Cerebellar nuclear complex (tissue), 1 donor: ENCODE measurements at regions not wholly inside any gene's neighbourhood (a gene's known extent, or its start where the extent isn't known, plus 50 kb on each side); places are given as distances from the start of the nearest gene placed in this dataset.
"Not testable (repeated sequence)": the region's sequence is repeated elsewhere in the genome, so short reads cannot be mapped to it uniquely, and the experiment has no call there.

Source experiments
- DNase-seq, 2 experiments: peaks; one replicate each; lab custom pipeline; 2025; lab: John Stamatoyannopoulos, UW

DNA sequence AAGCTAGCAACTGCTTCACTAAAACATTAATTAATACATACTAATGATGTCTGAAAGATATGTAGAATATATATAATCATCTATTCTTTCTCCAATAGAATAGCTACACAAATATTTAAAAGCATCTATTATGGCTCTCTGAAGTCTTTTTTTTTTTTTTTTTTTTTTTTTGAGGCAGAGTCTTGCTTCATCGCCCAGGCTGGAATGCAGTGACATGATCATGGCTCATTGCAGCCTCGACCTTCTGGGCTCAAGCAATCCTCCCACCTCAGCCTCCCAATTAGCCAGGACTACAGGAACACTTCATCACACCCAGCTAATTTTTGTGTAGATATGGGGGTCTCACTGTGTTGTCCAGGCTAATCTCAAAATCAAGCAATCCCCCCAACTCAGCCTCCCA lies 120.4 kb upstream of the KYNU start:
- DNase-seq: no peak

DNA sequence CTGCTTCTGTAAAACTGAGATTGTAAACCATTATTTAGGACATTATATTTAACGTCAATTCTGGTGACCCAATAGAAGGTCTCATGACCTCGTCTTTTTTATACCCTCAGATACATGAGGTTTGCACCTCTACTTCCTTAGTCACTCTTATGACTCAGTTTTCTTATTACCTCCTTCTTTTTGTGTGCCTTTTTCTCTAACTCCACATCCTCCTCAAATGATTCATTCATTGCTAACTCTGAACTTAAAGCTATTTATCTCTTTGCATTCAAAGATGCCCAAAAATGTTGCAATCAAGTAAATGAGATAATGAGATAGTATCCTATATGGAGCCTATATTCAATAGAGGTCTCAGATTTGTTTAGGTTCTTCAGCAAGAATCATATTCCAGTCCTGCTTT lies 121.0 kb upstream of the KYNU start:
- no peak for DNase-seq

DNA sequence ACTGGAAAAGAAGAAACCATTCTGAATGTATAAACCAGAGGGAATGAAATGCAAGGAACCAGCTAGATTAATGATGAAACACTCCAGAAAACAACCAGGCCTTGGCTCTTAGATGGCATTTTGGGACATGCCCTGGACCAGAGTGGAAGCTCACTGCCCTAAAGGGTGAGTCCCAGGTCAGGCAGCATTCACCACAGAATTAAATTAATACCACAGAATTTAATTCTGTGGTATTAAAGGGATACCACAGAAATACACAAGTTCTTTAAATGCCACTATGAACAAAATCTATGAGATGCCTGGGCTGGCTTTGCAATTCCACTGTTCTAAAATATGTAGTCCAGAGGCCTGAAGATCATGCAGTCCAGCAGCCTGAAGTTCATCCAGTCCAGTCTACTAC lies 122.3 kb upstream of the KYNU start:
- no peak for DNase-seq

DNA sequence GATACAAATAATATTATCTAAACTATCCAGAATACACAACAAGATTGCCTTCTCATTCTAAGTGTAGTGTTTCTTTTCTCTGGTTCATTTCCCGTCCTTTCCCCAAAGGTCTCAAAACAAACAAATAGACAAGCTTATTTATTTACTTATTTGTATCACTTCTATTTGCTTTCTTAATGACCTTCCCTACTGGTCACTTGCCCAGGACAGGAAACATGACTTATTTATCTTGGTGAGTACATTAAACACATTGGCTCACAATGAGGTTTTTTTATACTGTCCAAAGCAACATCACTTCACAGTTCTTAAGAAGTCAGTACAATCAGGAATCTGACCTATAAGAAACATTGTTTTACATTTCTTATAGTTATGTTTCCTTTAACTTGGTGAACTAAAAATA lies 123.3 kb upstream of the KYNU start:
- no peak for DNase-seq

DNA sequence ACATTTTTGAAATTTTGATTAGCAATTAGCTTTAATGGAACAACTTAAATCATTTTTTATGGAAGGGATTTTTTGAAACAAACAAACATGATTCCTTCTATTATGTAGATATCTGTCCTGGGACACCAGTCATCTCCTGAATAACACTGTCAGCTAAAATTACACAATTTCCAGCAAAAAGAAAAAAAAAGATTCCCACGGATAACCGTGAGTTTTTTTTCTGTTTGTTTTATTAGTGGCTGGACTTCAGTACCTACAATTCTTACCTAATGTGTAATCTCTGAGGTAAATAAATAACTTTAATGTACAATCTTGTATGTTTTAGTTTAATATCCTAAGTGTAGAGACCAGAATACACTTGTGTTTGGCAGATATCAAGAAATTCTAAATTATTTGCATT lies 126.6 kb upstream of the KYNU start:
- no peak for DNase-seq

DNA sequence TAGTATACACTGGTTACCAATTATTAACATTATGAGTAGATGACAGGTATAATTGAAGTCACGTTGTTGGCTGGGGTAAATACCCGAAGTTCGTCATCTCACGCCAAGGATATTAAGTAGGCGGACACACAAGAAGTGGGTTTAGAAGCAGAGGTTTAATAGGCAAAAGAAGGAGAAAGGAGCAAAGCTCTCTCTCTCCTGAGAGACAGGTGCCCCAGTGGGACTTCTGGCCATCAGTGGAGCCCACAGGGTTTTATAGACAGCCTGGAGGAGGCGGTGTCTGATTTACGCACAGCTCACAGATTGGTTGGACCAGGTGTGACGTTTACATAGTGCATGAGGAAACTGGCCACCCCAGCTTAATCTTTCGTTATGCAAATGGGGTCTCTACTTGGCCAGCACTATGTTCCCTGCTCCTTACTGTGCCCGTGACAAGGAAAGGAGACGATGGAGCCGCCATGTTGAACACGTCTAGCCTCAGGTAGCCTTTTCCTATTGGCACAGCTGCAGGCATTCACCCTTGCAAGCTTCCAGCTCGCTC lies 128.8 kb upstream of the KYNU start:
- DNase-seq: no peak

DNA sequence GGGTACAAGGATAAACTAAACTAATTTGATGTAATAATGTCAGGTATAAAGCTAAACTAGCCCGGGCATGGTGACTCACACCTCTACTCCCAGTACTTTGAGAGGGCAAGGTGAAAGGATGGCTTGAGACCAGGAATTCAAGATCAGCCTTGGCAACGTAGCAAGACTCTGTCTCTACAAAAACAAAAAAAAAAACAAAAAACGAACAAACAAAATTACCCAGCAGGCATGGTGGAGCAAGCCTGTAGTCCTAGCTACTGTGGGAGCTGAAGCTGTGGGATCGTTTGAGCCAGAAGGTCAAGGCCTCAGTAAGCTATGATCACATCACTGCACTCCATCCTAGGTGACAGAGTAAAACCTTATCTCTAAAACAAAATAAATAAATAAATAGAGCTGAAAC lies 131.8 kb upstream of the KYNU start:
- no peak for DNase-seq

GRCh38 chr2:142742371-142743214 lies 134.9 kb upstream of the KYNU start:
- no peak for DNase-seq

- DNase-seq: no peak
Measured at GRCh38 chr2:142741764-142742269, 135.6 kb upstream of the KYNU start.

DNA sequence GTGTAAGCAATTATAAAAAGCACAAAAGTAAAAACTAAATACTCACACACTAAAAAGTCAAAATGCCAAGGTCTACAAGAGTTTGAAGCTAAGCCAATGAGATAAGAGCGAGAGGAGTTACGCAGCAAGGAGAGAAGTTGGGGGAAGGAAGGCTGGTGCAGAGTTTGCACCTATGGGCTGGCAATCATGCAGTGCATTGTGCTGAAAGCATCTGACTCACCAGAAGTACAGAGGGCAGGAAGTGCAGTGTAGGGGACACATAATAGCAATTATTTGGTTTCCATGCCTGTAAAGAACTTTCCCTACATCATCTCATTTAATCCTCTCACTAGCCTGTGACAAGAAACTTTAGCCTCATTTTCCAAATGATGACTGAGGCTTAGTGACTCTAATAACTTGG lies 142.7 kb upstream of the KYNU start:
- DNase-seq: no peak

DNA sequence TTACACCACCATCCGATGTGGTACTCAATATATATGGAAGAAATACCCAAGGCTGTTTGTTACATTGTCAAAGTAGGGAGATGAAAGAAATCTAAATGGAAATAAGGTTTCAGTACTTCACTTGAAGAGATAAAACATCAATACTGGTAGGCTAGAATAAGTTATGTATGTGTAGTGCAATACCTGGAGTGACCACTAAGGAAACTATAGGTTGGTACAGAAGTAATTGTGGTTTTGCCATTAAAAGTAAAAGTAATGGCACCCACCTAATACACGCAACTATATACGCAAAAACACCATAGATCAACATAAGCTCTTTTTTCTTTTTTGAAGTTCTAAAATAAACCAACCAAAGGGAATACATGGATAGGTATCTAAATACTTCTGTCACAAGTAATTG lies 143.2 kb upstream of the KYNU start:
- no peak for DNase-seq

GRCh38 chr2:142729814-142730213 lies 147.7 kb upstream of the KYNU start:
- not testable (repeated sequence) for DNase-seq

GRCh38 chr2:142727821-142728478 lies 149.5 kb upstream of the KYNU start:
- not testable (repeated sequence) for DNase-seq

DNA sequence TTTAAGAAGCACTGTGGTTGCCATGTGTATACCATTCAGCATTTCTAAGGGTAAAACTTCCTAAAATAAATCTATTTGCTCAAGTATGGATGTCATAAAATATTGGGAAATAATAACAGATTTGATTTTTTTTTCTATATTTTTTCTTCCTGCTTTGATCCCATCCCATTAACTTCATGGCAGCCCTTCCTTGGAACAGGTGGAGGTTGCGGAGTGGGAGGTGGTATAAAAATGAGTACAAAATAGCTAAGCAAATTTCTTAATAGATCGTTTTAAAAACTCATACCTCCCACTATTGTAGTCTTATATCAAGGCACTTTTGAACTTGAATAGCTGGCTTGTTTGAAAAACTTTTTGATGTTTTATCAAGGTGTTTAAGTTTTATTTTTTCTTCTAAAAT lies 152.1 kb upstream of the KYNU start:
- no peak for DNase-seq

GRCh38 chr2:142724713-142725349 lies 152.6 kb upstream of the KYNU start:
- DNase-seq: no peak

GRCh38 chr2:142724186-142724585 lies 153.3 kb upstream of the KYNU start:
- no peak for DNase-seq

GRCh38 chr2:142723236-142723635 lies 154.2 kb upstream of the KYNU start:
- no peak for DNase-seq

DNA sequence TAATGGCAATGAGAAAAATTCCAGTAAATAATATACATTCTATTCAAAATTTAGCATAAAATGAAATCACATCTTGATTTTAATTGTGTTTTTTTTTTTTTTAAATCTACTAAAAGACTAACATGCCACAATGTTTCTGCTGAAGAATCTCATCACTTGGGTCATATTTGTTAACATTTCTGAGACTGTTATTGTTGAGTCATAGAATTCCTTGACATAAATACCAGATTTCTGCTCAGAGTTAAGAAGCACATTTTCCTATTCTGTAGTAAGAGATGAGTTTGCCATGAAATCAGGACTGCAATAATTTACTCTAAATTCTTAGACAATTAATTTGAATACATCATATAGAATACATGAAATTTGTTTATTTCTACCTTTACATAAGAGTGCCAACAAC lies 154.9 kb upstream of the KYNU start:
- no peak for DNase-seq

- DNase-seq: no peak
Measured at GRCh38 chr2:142722086-142722485, 155.4 kb upstream of the KYNU start.

DNA sequence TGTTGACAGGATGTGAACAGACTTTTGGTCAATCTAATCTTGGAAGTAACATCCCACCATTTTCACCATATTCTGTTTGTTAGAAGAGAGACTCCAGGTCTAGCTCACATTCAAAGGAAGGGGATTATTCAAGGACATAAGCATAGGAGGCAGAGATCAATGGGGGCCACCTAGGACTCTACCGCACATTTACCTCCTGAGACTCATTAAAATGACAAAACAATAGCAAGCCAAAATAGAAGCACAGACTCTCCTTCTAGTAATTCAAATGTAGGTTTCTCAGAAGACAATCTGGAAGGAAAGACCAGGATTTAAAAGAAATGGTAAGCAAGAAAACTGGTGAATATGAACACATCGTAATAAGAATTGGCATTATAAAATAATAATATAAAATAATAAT lies 156.4 kb upstream of the KYNU start:
- no peak for DNase-seq

- DNase-seq: no peak
Measured at GRCh38 chr2:142718576-142719155, 158.8 kb upstream of the KYNU start.
